GM23338 (cell line): ENCODE measurements at regions not wholly inside any gene's neighbourhood (a gene's known extent, or its start where the extent isn't known, plus 50 kb on each side); places are given as distances from the start of the nearest gene placed in this dataset.

Experiments
- ATAC-seq: fragments of 200-7000 bp; cut with Tn5 transposase; 3 replicates; pipeline ENCODE4 v1.9.1; 2020
- DNase-seq: peaks from one replicate; pipeline ENCODE4 v3.0.0-alpha.2; 2015; ENCODE audit warnings: low spot score
- H2AFZ ChIP-seq: fragments of 200-600 bp; sonication (generic); 2 replicates; pipeline ENCODE4 v1.8.0; 2016; ENCODE audit warnings: antibody characterized with exemption, mild to moderate bottlenecking, moderate library complexity
- H3F3A ChIP-seq: fragments of 200-600 bp; sonication (generic); replicated peaks from 2 replicates; pipeline ENCODE4 v1.8.0; 2017; ENCODE audit warnings: antibody characterized with exemption, mixed run types, low read depth
- H3K27ac ChIP-seq: fragments of 200-600 bp; sonication (generic); 2 replicates; pipeline ENCODE4 v1.6.1; 2016; ENCODE audit warnings: low read depth
- H3K27me3 ChIP-seq: fragments of 200-600 bp; sonication (generic); 2 replicates; pipeline ENCODE4 v1.8.0; 2016; ENCODE audit warnings: mild to moderate bottlenecking, mixed run types, moderate library complexity; ENCODE audit not compliant: insufficient read depth
- H3K36me3 ChIP-seq: fragments of 200-600 bp; sonication (generic); 2 replicates; pipeline ENCODE4 v1.8.0; 2016; ENCODE audit warnings: mild to moderate bottlenecking; ENCODE audit not compliant: insufficient read depth
- H3K4me1 ChIP-seq: fragments of 200-600 bp; sonication (generic); 2 replicates; pipeline ENCODE4 v1.8.0; 2016; ENCODE audit warnings: mild to moderate bottlenecking, moderate library complexity; ENCODE audit not compliant: insufficient read depth
- H3K4me2 ChIP-seq: fragments of 200-600 bp; sonication (generic); 2 replicates; pipeline ENCODE4 v1.7.1; 2017; ENCODE audit warnings: mixed run types
- H3K4me3 ChIP-seq: fragments of 200-600 bp; sonication (generic); 2 replicates; pipeline ENCODE4 v1.6.1; 2016; ENCODE audit warnings: mixed run types
- H3K79me2 ChIP-seq: fragments of 200-600 bp; sonication (generic); replicated peaks from 2 replicates; pipeline ENCODE4 v1.8.0; 2017; ENCODE audit warnings: mild to moderate bottlenecking; ENCODE audit not compliant: insufficient read depth
- H3K9me2 ChIP-seq: fragments of 200-600 bp; sonication (generic); 2 replicates; pipeline ENCODE4 v1.8.0; 2017; ENCODE audit not compliant: insufficient read depth
- H4K20me1 ChIP-seq: fragments of 200-600 bp; sonication (generic); replicated peaks from 2 replicates; pipeline ENCODE4 v1.8.0; 2017; ENCODE audit warnings: mild to moderate bottlenecking; ENCODE audit not compliant: insufficient read depth
- H3K27ac Mint-ChIP-seq: 2 replicates; pipeline ENCODE4 v1.8.0; 2020; ENCODE audit warnings: inconsistent platforms, mild to moderate bottlenecking, moderate library complexity, mixed read lengths
- H3K27me3 Mint-ChIP-seq: 3 replicates; pipeline ENCODE4 v1.8.0; 2022; ENCODE audit warnings: low read depth, mild to moderate bottlenecking, moderate library complexity, mixed read lengths, inconsistent platforms; ENCODE audit not compliant: insufficient read depth, poor library complexity
- H3K36me3 Mint-ChIP-seq: 3 replicates; pipeline ENCODE4 v1.8.0; 2021; ENCODE audit warnings: low read depth, mild to moderate bottlenecking, inconsistent platforms, moderate library complexity, mixed read lengths
- H3K4me1 Mint-ChIP-seq: 3 replicates; pipeline ENCODE4 v1.8.0; 2020; ENCODE audit warnings: mild to moderate bottlenecking, inconsistent platforms, mixed read lengths
- H3K4me3 Mint-ChIP-seq: 3 replicates; pipeline ENCODE4 v1.8.0; 2021; ENCODE audit warnings: moderate library complexity, mild to moderate bottlenecking, inconsistent platforms, mixed read lengths
- H3K9me3 Mint-ChIP-seq: 3 replicates; pipeline ENCODE4 v1.8.0; 2020; ENCODE audit warnings: moderate library complexity, mild to moderate bottlenecking, inconsistent platforms, mixed read lengths
- CREB1 ChIP-seq: fragments of 250-450 bp; sonication (Bioruptor Pico); IDR thresholded peaks from 2 replicates; pipeline ENCODE4 v1.5.0; 2020; ENCODE audit warnings: low read depth, mild to moderate bottlenecking, moderate library complexity
- CTCF ChIP-seq, 2 experiments: fragments of 200-600 bp in 1 of 2; sonication (generic) in 1 of 2; conservative IDR thresholded peaks; 2 replicates each; pipeline versions ENCODE4 v1.5.1 to v1.6.1; 2016 to 2017; ENCODE audit warnings: antibody characterized with exemption in 2 of 2, low read depth in 2 of 2, mild to moderate bottlenecking in 2 of 2, moderate library complexity in 1 of 2
- NANOG ChIP-seq: IDR thresholded peaks from 2 replicates; pipeline ENCODE4 v1.6.1; 2016; ENCODE audit warnings: antibody characterized with exemption, borderline replicate concordance
- REST ChIP-seq: IDR thresholded peaks from one replicate; pipeline ENCODE4 v1.6.1; 2018; ENCODE audit warnings: antibody characterized with exemption; ENCODE audit not compliant: unreplicated experiment
- ZNF331 ChIP-seq: fragments of 250-450 bp; sonication (Bioruptor Pico); IDR thresholded peaks from 2 replicates; pipeline ENCODE4 v1.5.0; 2020; ENCODE audit warnings: low read depth, mild to moderate bottlenecking, moderate library complexity

GRCh38 chr1:221083902-221084301 lies 204.7 kb downstream of the HLX start:
- no peaks in the 10 kb centered on the region for H3K9me2 ChIP-seq
- Mint-ChIP-seq H3K27ac (no peak overlapping the region), H3K4me3 (no peak overlapping the region), H3K4me1 (no peaks in the 10 kb centered on the region), H3K9me3 (no peaks in the 10 kb centered on the region), H3K27me3 (no peaks in the 10 kb centered on the region), H3K36me3 (no peaks in the 10 kb centered on the region)
- H3K27me3 ChIP-seq, result no peaks in the 10 kb centered on the region
- H3K4me3 ChIP-seq, result no peak overlapping the region
- no peak overlapping the region for H3K27ac ChIP-seq
- no peaks in the 10 kb centered on the region for H3K79me2 ChIP-seq
- no peak for TF ChIP-seq ZNF331 (CRISPR knock-in tag)
- H3K4me1 ChIP-seq, result no peaks in the 10 kb centered on the region
- H3K4me2 ChIP-seq, result no peak overlapping the region
- no peak for ATAC-seq
- H2AFZ ChIP-seq, result no peak overlapping the region
- no peaks in the 10 kb centered on the region for H3F3A ChIP-seq
- DNase-seq, result no peak
- H4K20me1 ChIP-seq, result no peaks in the 10 kb centered on the region
- H3K36me3 ChIP-seq, result no peaks in the 10 kb centered on the region

GRCh38 chr1:221084681-221085080 lies 205.4 kb downstream of the HLX start:
- Mint-ChIP-seq H3K27ac (no peak overlapping the region), H3K9me3 (no peaks in the 10 kb centered on the region), H3K36me3 (no peaks in the 10 kb centered on the region), H3K4me1 (no peaks in the 10 kb centered on the region), H3K4me3 (no peak overlapping the region), H3K27me3 (no peaks in the 10 kb centered on the region)
- TF ChIP-seq NANOG (no peak), CREB1 (CRISPR knock-in tag) (no peak), REST (no peak), CTCF (conservative IDR thresholded peaks at IDR 0.05; ENCODE audit: low read depth in 2 of 2) (peak in 1 of 2 experiments; percentile 49; a peak in 2 of 4 replicates)
- no peaks in the 10 kb centered on the region for H3K9me2 ChIP-seq
- no peaks in the 10 kb centered on the region for H3K36me3 ChIP-seq
- H3K4me1 ChIP-seq, result no peaks in the 10 kb centered on the region
- H4K20me1 ChIP-seq, result no peaks in the 10 kb centered on the region
- H3K4me3 ChIP-seq, result no peak overlapping the region
- H2AFZ ChIP-seq, result no peak overlapping the region
- H3K27ac ChIP-seq, result no peak overlapping the region
- H3F3A ChIP-seq, result no peaks in the 10 kb centered on the region
- no peak overlapping the region for H3K4me2 ChIP-seq
- H3K79me2 ChIP-seq, result no peaks in the 10 kb centered on the region
- ATAC-seq, result no peak
- DNase-seq, result no peak
- no peaks in the 10 kb centered on the region for H3K27me3 ChIP-seq
